NCI-H1092 (cell line): ENCODE measurements at regions not wholly inside any gene's neighbourhood (a gene's known extent, or its start where the extent isn't known, plus 50 kb on each side); places are given as distances from the start of the nearest gene placed in this dataset.
"Not testable (repeated sequence)": the region's sequence is repeated elsewhere in the genome, so short reads cannot be mapped to it uniquely, and the experiment has no call there.

Source experiments
- DNase-seq: peaks from one replicate; lab custom pipeline; 2025; lab: John Stamatoyannopoulos, UW

GRCh38 chr6:15839969-15840541, 177.2 kb upstream of the DTNBP1 start:
- DNase-seq: no peak

- DNase-seq: no peak
These were observed 174.4 kb upstream of the DTNBP1 start for GRCh38 chr6:15837205-15837604.

GRCh38 chr6:15832841-15833240, 170.0 kb upstream of the DTNBP1 start:
- DNase-seq: no peak

GRCh38 chr6:15829156-15829555, 166.3 kb upstream of the DTNBP1 start:
- no peak for DNase-seq

- no peak for DNase-seq
These were observed 164.8 kb upstream of the DTNBP1 start for GRCh38 chr6:15827496-15828255.

- no peak for DNase-seq
These were observed 164.0 kb upstream of the DTNBP1 start for GRCh38 chr6:15826814-15827318.

GRCh38 chr6:15825332-15825930, 162.6 kb upstream of the DTNBP1 start:
- no peak for DNase-seq

DNA sequence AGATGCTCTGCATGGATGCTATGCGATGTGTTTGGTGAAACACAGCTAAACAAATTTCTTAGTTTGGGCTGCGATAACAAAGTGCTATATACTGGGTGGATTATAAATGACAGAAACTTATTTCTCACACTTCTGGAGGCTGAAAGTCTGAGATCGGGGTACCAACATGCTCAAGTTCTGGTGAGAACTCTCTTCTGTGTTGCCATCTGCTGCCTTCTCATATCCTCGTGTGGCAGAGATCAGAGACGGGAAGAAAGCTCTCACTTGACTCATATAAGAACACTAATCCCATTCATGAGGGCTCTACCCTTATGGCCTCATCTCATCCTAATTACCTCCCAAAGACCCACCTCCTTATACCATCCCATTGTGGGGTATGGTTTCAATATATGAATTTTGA, 162.0 kb upstream of the DTNBP1 start:
- no peak for DNase-seq

DNA sequence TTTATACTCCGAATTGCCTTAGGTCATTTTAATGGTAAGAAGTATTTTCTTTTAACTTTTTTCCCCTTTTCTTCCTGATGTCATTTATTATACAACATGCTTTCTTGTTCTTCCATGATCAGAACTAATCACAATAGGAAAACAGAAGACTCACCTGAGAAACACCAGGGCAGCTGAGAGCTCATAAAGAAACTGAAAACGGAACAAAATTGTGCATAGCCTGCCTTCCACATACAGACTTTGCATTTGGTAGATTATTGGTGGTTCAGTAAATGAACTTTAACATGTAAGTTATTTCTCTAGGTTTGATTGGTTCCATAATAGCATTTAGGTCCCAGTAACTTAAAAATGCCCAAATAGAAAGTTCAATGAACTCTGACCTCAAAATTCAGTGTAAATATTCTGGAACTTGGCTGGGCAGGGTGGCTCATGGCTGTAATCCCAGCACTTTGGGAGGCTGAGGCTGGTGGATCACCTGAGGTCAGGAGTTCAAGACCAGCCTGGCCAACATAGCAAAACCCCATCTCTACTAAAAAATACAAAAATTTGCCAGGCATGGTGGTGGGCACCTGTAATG, 161.1 kb upstream of the DTNBP1 start:
- no peak for DNase-seq

DNA sequence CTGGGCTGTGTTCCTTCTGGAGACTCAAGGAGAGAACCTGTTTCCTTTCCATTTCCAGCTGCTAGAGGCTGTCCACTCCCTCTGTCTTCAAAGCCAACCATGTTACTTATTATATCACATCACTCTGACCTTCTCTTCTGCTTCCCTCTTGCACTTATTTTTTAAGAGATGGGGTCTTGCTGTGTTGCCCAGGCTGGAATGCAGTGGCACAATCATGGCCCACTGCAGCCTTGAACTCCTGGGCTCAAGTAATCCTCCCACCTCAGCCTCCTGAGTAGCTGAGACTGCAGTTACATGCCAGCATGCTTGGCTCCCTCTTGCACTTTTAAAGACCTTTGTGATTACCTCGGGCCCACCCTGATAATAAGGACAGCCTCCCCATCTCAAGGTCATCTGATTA, 160.0 kb upstream of the DTNBP1 start:
- no peak for DNase-seq

- DNase-seq: no peak
These were observed 157.0 kb upstream of the DTNBP1 start for GRCh38 chr6:15819841-15820240.

DNA sequence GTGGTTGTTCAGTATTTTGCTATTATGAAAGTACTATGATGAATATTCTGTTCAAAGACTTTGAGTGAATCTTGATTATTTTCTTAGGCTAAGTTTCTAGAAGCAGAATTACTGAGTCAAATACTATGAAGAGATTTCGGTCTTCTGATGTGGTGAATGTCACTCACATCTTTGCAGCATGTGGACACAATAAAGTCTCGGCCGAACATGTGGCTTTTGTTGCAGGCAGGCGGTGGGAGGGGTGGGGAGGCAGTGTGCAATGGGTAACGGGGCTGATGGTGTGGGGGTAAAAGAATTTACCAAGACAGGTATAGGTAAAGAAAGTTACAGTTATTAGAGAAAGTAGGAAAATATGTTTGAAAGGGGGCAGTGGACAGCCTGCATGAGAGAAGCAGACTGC, 156.4 kb upstream of the DTNBP1 start:
- no peak for DNase-seq

GRCh38 chr6:15818491-15818890, 155.7 kb upstream of the DTNBP1 start:
- no peak for DNase-seq

DNA sequence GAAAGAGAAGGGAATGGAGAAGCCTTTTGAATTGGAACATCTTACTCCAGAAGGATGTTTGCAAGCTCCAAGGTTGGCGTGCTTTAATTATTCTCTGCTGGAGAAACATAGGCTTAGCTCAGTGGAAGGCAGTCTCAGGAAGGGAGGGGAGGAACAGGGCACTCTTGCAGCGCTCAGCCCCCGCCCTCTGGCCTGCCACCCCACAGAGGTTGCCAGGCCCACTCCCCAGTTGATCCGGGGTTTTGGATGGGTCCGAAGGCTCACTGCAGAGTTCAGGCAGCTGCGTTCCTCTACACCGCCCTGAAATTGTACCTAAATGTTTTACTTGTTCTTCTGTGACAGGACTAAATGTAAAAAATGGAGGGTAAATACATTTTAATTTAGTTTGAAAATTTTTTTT, 155.2 kb upstream of the DTNBP1 start:
- no peak for DNase-seq

- no peak for DNase-seq
These were observed 154.3 kb upstream of the DTNBP1 start for GRCh38 chr6:15817100-15817499.

DNA sequence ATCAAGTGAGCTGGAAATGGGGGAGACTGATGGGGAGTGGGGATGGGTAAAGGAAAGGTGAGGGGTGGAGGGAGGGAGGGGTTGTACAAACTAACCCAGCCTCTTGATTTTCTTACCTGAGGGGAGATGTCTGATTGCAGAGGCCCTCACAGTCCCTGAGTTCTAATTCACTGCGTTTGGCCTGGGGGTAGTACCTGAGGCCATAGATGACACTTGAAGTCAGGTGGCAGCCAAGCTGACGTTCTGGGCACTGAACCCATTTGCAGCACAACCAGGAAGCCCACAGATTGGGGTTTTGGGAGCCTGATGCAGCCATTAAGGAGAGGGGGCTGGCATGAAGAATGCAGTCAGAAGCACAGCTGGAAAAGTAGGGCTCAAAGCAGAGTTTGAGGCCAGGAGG, 153.8 kb upstream of the DTNBP1 start:
- no peak for DNase-seq

DNA sequence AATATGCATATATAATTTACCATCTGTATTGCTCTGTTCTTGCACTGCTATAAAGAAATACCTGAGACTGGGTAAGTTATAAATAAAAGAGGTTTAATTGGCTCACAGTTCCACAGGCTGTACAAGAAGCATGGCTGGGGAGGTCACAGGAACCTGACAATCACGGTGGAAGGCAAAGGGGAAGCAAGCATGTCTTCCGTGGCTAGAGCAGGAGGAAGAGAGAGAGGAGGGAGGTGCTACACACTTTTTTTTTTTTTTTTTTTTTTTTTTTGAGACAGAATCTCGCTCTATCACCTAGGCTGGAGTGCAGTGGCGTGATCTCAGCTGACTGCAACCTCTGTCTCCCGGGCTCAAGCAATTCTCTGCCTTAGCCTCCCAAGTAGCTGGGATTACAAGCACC, 150.9 kb upstream of the DTNBP1 start:
- DNase-seq: not testable (repeated sequence)

DNA sequence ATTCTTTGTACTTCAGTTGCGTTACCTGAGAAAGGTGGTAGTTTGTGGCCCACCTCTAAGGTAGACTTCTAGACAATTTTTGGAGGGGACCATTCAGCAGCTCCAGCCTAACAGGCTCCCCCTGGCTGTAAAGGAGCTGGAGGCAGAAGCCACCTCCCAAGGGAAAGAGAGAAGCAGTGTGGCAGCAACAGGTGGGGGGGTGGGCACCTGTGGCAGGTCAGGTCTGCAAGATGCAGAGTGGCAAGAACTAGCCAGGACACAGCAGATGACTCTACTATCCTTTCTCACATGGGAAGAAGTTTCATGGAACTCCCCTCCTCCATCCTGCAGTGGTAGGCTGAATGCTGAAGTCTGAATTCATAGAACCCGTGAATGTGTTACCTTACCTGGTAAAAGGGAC, 148.3 kb upstream of the DTNBP1 start:
- no peak for DNase-seq

GRCh38 chr6:15810618-15811017, 147.8 kb upstream of the DTNBP1 start:
- DNase-seq: no peak

- DNase-seq: no peak
These were observed 146.5 kb upstream of the DTNBP1 start for GRCh38 chr6:15809367-15809766.

- DNase-seq: no peak
These were observed 141.6 kb upstream of the DTNBP1 start for GRCh38 chr6:15804164-15805154.

GRCh38 chr6:15802466-15802865, 139.6 kb upstream of the DTNBP1 start:
- DNase-seq: no peak
